Glutamatergic neuron (in vitro differentiated cells): ENCODE measurements at regions not wholly inside any gene's neighbourhood (a gene's known extent, or its start where the extent isn't known, plus 50 kb on each side); places are given as distances from the start of the nearest gene placed in this dataset.

ENCODE experiments used
- DNase-seq: peaks from one replicate; pipeline ENCODE4 v3.0.0; 2022
- H3K27ac Mint-ChIP-seq: one replicate; pipeline ENCODE4 v1.8.0; 2020; ENCODE audit warnings: mild to moderate bottlenecking, mixed read lengths, inconsistent platforms; ENCODE audit not compliant: unreplicated experiment
- H3K27me3 Mint-ChIP-seq: one replicate; pipeline ENCODE4 v1.8.0; 2020; ENCODE audit warnings: mild to moderate bottlenecking, moderate library complexity, mixed read lengths, inconsistent platforms; ENCODE audit not compliant: unreplicated experiment
- H3K36me3 Mint-ChIP-seq: one replicate; pipeline ENCODE4 v1.8.0; 2020; ENCODE audit warnings: mild to moderate bottlenecking, mixed read lengths, inconsistent platforms; ENCODE audit not compliant: unreplicated experiment
- H3K4me1 Mint-ChIP-seq: one replicate; pipeline ENCODE4 v1.8.0; 2020; ENCODE audit warnings: mild to moderate bottlenecking, low read depth, mixed read lengths, inconsistent platforms; ENCODE audit not compliant: unreplicated experiment
- H3K4me3 Mint-ChIP-seq: one replicate; pipeline ENCODE4 v1.8.0; 2020; ENCODE audit warnings: mild to moderate bottlenecking, mixed read lengths, inconsistent platforms; ENCODE audit not compliant: unreplicated experiment
- H3K9me3 Mint-ChIP-seq: one replicate; pipeline ENCODE4 v1.8.0; 2020; ENCODE audit warnings: mild to moderate bottlenecking, moderate library complexity, mixed read lengths, inconsistent platforms; ENCODE audit not compliant: unreplicated experiment
- TF ChIP-seq, protein P1 (sequence below): fragments of 200-600 bp; sonication (generic); IDR thresholded peaks from one replicate; pipeline ENCODE4 v1.5.0; 2021; ENCODE audit not compliant: partially characterized antibody, unreplicated experiment

DNA sequence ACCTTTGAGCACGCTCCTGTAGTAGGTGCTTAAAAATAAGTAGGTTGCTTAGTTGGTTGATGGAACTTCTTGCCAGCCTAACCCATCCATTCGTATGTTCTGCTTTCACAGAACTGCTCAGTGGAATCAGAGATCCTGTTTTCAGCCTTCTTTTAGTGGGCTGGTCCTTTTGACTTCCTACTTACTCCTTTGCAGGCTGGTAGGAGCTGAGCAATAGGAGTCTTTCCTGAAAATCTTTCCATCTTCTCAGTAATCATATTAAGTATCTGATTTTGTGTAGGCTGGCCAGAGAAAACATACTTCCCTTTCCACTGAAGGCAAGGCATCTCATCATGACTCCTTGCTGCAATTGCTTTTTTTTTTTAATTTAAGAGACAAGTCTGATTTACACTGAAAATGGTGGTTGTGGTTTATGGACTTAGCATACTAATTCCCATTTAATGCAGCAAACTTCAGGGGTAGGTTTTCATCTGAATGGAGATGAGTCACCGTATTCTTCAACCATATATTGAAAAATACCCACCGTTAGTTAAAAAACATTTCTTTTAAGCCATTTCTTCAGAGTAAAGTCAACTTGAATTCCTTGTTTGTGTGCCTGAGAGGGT, 208.0 kb downstream of the ZNF365 start:
- Mint-ChIP-seq H3K4me3 (no peak overlapping the region), H3K27me3 (peaks cover 1% of the 10 kb centered on the region), H3K36me3 (no peaks in the 10 kb centered on the region), H3K27ac (no peak overlapping the region), H3K4me1 (no peaks in the 10 kb centered on the region), H3K9me3 (no peaks in the 10 kb centered on the region)
- no peak for DNase-seq
- TF ChIP-seq, protein P1, sequence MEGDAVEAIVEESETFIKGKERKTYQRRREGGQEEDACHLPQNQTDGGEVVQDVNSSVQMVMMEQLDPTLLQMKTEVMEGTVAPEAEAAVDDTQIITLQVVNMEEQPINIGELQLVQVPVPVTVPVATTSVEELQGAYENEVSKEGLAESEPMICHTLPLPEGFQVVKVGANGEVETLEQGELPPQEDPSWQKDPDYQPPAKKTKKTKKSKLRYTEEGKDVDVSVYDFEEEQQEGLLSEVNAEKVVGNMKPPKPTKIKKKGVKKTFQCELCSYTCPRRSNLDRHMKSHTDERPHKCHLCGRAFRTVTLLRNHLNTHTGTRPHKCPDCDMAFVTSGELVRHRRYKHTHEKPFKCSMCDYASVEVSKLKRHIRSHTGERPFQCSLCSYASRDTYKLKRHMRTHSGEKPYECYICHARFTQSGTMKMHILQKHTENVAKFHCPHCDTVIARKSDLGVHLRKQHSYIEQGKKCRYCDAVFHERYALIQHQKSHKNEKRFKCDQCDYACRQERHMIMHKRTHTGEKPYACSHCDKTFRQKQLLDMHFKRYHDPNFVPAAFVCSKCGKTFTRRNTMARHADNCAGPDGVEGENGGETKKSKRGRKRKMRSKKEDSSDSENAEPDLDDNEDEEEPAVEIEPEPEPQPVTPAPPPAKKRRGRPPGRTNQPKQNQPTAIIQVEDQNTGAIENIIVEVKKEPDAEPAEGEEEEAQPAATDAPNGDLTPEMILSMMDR = no peak

DNA sequence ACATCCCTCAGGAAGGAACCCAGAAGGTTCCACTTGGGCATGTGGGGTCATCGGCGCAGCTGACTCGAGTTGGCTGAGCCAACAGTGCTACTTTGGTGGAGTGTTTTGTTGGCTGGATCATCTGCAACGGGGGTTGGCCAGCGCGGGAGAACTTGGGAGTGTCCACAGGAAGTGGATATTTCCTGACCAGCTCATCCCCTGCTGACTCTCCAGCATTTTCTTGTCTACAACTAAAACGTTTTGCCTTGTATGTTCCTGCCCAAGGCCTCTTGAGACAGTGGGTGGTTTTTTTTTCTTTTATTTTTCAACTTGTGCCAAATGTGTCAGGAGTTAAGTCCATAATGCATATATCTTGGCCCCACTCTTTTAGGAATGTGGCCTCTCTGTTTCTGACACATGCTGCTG, 208.6 kb downstream of the ZNF365 start:
- Mint-ChIP-seq H3K27ac (no peak overlapping the region), H3K4me1 (no peaks in the 10 kb centered on the region), H3K27me3 (peaks cover 1% of the 10 kb centered on the region), H3K9me3 (no peaks in the 10 kb centered on the region), H3K4me3 (no peak overlapping the region), H3K36me3 (peaks cover 2% of the 10 kb centered on the region)
- TF ChIP-seq, protein P1 = no peak
- DNase-seq = no peak

DNA sequence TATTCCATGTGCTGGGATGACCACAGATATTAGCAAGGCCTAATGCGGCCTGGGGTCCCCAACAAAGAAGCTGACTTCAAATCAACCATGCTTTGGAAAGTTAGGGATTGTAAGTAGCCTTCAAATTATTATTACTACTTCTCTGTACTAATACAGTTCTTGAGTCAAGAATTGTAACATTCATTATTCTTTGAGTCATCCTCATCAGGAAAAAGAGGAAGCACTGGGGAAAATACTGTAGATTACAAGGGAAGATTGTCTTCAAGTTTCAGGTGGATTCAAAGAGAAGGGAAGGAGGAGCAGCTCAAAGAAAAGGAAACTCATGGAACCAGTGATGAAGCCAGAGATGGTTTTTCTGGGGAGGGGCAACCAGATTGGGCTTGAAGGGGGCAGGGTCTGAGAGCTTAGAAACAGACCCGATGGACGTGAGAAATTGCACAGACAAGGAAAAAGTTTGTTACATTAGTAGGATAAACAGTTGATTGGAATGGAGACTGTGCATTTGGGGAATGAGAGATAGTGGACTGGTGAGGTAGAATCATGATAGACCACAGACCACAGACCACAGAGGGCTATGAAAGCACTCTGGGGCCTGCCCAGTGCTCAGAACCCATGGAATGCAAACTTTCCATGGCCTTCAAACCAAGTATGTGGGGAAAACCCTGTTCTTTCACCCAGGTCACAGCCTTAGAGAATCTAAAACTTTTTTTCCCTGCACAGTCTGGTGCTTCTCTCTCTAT, 209.9 kb downstream of the ZNF365 start:
- peaks cover 6% of the 10 kb centered on the region for H3K36me3 Mint-ChIP-seq

DNA sequence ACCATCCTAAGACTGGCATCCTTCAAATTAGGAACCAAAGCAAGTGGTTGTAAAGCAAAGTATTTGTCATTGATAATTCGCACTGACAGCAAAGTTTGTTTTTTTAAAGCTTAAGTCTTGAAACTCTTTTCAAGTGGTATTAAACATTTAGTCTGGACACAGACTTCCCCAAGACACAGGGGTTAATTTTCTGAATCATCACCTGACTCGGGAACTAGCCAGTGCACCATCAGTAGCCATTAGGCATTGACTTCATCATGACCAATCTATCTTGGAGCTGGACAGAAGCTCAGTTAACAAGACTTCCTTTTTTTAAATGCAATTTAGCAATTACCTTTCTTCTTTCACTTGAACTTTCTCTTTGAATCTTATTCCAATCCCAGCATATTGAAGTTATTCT, 210.6 kb downstream of the ZNF365 start:
- Mint-ChIP-seq H3K36me3 (peaks cover 6% of the 10 kb centered on the region), H3K4me3 (no peak overlapping the region), H3K9me3 (no peaks in the 10 kb centered on the region), H3K27me3 (peaks cover 1% of the 10 kb centered on the region), H3K27ac (no peak overlapping the region), H3K4me1 (no peaks in the 10 kb centered on the region)
- TF ChIP-seq, protein P1 = no peak
- DNase-seq = no peak

More for the DNA sequence above, 209.9 kb downstream of the ZNF365 start:
- Mint-ChIP-seq H3K27ac (no peak overlapping the region), H3K4me1 (no peaks in the 10 kb centered on the region), H3K27me3 (peaks cover 1% of the 10 kb centered on the region), H3K4me3 (no peak overlapping the region), H3K9me3 (no peaks in the 10 kb centered on the region)
- TF ChIP-seq, protein P1 = no peak
- no peak for DNase-seq

- Mint-ChIP-seq H3K9me3 (no peaks in the 10 kb centered on the region), H3K4me3 (no peak overlapping the region), H3K36me3 (peaks cover 6% of the 10 kb centered on the region), H3K27ac (no peak overlapping the region), H3K27me3 (peaks cover 1% of the 10 kb centered on the region), H3K4me1 (no peaks in the 10 kb centered on the region)
- DNase-seq = no peak
- TF ChIP-seq, protein P1 = no peak
Measured at GRCh38 chr10:62585211-62585775, 211.1 kb downstream of the ZNF365 start.
